NCI-H1105 treated with DMSO at 0.1 percent for 48 hours (cell line): ENCODE measurements at regions not wholly inside any gene's neighbourhood (a gene's known extent, or its start where the extent isn't known, plus 50 kb on each side); places are given as distances from the start of the nearest gene placed in this dataset.
"Not testable (repeated sequence)": the region's sequence is repeated elsewhere in the genome, so short reads cannot be mapped to it uniquely, and the experiment has no call there.

Experiments used
- DNase-seq: peaks from one replicate; lab custom pipeline; 2025; lab: John Stamatoyannopoulos, UW

DNA sequence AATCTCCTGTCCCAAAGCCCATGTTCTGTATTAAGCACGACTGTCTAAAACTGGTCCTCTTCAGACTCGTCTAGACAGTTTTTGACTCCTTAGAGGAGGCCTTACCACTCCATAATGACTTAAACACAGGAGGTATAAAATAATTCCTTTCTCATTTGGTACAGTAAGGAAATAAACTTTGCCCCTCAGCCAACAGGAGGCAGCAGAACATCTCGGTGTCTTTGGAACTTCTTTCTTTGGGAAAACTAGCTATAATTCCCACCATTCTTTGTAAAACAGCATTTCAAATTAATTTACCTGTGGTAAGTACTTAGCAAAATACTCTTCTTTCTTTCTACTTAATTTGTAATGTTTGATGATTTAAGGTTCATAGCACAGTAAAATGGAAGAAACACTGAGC is 292.7 kb upstream of the G2E3 start:
- DNase-seq = no peak

DNA sequence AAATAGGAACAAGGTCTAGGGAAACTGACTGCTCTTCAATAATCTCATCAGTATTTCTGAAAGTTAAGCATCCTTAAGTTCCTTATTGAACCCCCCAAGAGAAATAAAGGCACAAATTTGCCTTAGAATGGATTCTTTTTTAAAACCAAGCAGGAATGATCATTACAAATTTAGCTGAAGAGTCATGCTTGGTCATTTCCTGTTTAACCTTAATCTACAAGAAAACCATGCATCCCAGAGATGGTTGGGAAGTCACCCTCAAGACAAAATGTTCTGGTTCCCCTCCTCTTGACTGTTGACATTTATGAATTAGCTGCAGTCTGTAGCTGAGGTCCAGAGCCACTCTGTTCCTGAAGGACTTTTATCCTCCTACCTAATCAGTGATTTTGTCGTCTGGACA is 291.8 kb upstream of the G2E3 start:
- no peak for DNase-seq

DNA sequence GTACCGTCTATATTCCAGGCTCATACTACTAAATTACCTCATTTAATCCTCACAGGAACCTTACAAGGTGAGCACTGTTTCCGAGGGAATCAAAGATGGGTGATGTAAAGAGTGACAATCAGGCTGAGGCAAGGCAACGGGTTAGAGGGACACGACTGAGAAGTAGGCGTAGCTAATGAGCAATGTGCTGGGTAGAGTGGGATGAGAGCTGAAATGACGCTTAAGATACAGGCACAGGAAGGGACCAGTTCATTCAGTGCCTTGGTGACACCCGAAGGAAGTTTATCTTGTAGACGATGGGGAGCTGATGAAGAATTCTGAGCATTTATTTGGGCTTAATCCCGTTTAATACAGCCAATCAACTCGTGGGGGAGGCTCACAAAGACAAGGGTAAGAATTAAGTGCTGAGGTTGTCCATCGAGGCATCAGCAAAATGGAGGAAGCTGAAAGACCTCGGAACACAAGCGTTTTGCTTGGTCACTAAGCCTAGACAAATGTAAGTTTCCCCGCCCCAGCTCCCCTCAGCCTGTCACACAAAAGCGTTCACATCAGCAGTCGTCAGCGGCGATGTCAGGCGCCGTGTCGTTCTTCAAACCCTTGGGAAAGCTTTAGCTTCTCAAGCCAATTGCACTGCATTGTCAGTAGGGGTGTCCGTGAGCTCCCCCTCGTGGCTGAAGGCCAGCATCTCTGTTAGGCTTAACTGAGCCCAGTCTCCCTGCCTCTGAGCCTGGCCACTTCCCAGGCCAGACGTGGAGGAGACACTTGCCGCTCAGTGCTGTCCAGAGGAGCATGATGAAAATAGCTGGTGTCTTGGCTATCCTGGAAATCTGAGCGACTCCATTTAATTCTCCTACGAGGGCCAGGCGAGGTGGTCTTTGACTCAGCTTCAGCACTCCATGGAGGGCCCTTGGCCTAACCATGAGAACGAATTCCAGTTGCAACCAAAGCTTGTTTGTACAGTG is 288.5 kb upstream of the G2E3 start:
- DNase-seq = peak; percentile 90

DNA sequence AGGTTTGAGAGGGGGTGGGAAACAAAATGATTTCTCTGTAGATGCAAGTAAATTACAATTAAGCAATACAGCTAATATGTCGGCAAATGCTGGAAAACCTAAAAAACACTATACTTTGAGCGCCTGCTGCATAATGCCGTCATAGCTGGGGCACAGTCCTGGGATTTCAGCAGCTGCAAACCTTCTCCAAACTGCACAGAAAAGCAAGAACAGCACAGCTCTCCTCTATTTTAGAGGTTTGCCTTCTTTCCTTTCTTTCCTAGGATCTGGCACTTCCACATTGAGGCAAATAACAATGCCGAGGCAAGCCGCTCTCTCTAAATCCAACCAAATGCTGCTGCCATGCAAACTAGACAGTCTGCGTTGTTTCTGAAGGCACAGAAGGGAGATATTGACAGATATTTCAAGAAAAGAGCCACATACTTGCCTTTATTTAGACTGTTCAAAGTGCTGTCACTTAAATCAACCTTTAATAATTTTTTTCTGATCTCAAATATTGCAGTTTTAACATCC is 287.1 kb upstream of the G2E3 start:
- DNase-seq = no peak

DNA sequence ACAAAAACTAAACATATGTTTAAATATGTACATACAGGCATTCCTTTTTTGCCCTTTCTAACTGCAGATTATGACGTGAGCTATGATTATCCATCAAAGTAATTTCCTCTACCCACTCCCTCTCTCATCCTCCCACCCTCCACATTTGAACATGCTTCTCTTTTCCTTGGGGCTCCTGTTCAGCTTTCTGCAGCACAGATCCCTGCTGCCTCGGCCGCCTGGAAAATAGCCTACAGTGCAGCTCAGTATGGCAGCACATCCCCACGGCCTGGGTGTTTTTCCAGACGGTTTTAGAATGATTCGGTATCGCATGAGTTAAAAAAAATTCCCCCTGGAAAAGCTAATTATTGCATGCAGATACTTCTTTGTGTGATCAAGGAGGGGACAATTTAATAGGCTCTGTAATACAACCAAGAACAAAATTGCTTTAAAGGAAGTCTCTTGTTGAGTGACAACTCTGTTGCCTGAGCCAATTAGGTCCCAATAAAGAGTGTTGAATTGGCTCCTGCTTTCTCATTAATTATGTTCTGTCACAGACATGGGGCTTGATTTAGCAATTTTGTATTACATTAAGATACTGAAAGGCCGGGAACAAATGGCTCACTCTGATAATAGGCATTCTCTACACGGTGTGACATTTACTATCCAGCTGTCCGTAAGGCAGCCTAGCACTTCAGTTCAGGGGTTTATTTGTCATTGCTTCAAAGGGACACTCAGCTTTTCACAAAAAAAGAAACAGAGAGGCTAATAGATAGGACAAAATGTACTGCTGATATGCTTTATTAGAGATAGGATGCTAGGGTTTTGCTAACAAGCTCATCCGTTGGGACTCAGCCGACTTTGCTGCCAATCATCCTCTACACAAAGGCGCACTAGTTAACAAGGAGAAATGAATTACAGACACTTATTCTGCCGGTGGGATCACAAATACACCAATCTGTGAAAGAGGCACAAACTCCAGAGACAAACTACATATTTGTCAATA is 285.8 kb upstream of the G2E3 start:
- peak; percentile 97 for DNase-seq

DNA sequence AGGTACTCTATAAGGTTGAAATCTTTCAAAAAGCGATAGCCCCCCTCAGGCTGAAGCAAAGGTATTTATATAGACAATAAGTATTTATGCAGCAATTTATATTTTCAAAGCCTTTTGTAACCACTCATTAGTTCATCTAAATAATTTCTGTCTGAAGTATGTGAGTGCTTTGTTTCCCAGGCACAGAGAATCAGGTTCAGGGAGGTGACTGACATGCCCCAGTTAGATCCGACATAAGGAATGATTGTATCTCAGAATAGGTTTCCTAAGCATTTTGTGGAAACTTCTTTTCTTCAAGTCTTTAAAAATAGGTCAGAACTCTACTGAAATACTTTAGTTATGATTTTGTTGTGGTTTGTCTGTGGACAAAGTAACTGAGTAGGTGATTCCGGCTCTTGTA is 283.4 kb upstream of the G2E3 start:
- no peak for DNase-seq

DNA sequence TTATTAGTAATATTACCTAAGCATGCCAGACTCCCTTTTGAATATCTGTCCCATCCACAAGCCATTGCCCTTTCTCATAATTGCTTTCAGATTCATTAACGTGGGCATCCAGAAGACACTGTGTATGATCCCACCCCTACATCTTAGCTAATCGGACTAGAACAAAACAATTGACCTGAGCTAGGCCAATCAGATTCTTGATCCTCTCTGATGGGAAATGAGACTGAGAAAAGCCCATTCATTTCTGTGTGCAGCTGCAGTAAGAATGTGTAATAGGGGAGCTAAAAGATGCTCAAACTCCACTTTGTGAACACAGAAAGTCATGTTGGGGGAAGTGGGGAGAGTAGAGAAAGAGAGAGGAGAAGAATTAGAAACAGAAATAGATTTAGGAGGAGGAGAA is 281.7 kb upstream of the G2E3 start:
- no peak for DNase-seq

DNA sequence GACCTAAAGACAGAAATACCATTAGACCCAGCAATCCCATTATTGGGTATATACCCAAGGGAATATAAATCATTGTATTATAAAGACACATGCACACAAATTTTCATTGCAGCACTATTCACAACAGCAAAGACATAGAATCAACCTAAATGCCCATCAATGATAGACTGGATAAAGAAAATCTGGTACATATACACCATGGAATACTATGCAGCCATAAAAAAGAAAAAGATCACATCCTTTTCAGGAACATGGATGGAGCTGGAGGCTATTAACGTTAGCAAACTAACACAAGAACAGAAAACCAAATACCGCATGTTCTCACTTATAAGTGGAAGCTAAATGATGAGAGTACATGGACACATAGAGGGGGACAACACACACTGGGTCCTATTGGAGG is 280.1 kb upstream of the G2E3 start:
- not testable (repeated sequence) for DNase-seq

DNA sequence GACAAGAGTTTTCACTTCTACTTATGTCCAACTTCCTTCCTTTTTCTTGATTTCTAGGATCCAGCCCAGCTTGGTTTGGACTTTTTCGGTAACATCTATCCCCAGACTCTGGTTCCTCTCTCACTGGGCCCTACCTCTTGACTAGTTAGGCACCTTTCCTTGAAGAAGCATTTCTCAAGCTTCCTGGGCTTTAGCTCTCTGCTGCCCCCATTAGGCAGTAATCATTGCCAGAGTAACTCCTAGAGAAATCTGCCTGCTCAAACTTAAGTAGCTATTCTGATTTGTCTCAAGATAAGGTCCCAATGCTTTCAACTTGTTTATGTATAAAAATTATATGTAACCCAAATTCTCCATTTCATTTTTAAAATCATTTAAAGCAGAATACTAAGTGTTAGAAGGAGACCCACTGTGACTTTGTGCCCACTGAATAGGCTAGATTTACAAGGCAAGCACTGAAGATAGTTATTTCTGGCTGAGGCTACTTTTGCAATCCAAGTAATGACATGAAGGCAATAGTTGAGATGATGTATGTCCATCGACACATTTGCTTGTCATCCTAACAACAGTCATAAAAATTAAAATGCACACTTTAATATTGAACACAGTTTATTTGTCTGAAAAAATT is 275.0 kb upstream of the G2E3 start:
- peak; percentile 27 for DNase-seq

DNA sequence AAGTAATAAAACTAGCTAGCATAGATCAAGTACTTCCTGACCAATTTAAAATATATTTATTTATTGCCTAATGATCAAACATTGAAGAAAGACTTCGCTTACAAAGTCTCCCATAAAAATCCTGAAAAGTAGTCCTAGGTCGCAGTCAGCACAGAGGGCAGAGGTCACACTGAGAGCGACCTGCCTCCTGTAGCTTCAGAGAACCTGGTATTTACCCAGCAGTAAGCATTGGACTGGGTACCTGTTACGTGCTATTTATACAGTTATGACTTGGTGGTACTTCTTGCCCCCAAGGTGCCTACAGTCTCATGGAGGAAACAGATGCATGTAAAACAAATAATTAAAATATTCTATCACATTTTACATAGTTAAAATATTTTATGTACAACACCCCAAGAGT is 274.1 kb upstream of the G2E3 start:
- no peak for DNase-seq

DNA sequence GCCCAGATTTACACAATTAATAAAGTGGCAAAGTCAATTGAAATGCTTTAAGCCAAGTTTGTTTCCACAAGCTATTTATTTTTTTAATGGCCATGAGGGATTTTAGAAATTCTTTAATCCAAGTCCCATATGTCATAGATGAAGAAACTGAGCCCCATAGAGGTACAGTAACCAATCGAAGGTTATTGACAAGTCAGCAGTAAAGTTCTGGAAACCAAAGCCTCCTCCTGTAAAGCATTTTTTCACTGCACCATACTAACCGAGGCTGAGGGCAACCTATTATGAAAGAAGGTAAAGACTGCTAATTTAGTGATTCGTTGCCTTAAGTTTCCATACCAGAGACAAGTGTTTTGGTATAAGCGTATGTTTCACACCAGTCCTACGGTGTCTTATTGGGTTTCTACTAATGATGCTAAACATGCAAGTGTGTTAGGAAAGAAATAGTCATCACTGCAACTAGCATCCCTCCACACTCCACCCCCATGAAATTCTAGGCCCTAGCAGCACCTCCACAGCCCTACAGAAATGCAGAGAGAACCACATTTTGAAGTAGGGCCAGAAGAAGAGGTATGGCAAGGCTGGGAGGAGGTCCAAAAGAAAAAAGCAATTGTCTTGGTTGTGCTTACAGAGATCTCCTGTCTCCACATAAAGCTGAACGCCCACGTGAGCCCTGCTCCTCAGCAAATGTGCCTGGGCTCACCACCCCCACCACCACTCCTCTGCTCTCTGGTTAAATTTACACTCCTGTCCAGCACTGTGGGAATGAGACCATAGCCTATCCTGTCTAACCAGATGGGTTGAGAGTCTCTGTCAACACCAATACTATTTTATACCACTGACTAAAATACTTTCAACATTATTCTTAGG is 271.1 kb upstream of the G2E3 start:
- DNase-seq = no peak

DNA sequence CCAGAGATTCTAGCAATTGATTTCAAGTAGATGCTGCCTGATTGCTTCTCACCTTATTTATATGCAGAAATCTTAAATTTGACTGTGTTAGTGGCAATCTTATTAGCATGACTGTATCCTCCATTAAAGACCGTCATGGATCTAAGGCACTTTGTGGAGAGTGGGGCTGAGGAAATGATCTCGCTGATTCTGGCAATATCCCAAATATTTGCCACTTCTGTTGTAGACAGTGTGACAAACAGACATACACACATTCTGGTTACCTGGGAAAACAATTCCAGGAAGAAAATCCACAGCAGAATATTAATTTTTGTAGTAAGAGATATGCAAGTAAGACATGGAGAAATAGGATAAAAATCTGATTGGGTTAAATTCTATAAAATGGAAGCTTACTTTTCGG is 269.0 kb upstream of the G2E3 start:
- peak; percentile 20 for DNase-seq

DNA sequence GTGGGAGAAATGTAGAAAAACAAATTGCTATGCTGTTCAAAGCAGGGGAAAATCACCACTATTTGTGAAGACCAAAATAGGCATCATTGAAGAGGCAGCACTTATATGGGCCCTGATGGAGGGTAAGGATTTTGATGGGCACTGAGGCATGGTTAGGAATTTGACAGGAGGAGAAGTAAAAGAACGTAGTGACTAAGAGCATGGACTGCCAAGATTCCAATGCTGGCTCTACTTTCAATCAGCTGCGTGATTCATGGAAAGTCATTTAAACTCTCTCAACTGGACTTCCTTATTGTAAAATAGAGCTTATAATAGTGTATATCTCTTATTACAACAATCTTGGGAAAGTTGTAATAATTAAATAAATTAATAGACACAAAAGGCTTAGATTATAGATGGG is 267.7 kb upstream of the G2E3 start:
- DNase-seq = no peak

DNA sequence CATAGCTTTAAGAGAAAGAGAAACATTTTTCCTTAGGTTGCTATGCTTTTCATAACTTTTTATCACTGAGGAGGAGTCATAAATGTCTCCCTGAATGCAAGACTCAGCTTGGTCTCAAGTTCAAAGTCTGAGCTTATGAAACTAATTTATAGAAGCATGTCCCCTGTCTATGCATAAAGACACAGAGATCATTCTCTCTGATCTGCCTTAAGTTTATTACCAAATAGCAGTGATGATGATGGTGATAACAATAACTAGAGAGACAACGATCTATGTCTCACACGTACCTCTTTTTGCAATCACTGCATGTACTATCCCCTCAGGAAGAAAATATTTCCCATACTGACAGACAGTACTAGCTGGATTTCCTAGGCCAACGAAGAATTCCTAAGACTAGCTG is 266.4 kb upstream of the G2E3 start:
- DNase-seq = no peak

DNA sequence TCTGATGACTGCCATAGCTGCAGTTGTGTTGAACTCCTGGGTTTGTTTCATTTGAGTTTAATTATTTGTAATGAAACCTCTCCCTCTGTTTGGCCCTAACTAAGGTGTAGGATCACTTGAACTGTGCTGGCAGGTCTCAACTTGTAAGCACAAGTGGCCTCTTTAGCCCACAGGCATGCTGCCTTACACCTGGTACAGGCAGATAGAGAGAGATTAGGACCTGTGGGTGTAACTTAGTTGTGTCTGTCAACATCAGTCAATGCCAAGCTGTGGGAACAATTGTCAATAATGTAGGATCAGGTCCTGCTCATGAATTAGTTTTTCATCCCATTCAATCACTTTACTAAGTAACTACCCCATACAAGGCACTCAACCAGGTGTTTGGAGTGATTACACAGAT is 263.0 kb upstream of the G2E3 start:
- peak; percentile 97 for DNase-seq

DNA sequence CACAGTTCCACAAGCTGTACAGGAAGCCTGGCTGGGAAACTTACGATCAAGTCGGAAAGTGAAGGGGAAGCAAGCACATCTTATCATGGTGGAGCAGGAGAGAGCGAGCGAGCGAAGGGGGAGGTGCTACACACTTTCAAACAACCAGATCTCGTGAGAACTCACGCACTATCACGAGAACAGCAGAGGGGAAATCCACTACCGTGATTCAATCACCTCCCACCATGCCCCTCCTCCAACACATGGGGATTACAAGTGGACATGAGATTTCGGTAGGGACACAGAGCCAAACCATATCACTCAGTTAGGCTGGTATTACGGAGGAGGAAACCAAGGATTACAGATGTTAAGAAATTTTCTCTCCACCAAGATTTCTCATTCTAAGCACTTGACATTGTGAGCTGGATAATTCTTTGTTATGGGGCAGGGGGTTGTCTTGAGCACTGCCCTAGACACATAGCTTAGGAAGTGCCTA is 262.0 kb upstream of the G2E3 start:
- no peak for DNase-seq

DNA sequence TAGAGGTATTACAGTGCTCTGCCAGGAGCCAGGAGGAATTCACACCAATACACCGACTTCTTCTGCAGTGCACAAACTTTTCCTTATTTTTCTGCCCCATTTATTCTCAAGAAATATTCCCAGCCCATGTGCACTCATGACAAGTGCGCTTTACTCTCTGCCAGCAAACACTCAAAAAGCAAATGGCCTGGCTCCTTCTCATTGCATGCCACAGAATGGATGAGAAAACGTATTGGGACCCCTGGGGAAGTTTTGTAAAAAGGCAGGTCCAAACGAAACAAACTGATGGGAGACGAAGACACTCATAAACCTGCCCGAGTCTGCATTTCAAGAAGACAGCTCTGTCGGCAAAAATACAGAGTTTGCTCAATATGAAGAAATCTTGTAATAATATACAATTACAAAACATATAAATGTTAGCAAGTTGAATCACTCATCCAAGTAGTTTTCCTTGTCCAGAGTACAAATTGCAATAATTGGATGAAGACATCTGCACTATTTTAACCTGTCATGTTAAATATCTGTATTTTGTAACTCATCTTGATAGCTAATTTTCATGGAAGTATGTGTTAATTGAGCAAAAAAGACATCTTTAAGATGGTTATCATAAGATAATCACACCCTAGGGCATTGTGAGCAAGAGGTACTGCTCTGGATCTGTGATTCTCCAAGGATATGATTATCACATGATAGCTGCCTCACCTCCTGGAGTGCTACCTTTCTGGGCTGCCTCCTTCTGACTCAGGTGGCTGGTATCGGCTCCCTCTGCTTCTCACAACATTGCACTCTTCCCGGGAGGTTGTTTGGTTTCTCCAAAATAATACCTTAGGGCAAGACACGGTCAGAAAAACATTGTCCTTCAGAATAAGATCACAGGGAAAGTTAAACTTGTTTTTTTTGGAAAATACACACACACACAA is 260.8 kb upstream of the G2E3 start:
- no peak for DNase-seq

DNA sequence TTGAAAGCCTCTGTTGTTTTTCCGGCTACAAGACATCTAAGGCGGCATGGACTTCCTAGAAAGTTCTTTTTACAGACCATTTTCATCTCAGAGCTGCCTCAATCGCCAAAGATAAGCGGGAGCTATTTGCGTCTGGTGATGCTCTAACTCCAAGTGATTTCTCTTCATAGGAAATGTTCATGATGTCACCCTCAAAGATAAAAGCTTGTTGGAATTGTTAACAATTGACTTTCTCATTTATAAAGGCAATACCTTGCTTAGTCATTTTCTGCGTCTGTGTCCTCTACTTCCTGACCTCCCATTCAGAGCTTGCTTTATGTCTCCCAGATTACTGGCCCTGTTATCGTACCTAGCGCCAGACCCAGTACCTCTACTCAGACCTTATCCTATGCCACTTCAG is 259.0 kb upstream of the G2E3 start:
- DNase-seq = no peak

DNA sequence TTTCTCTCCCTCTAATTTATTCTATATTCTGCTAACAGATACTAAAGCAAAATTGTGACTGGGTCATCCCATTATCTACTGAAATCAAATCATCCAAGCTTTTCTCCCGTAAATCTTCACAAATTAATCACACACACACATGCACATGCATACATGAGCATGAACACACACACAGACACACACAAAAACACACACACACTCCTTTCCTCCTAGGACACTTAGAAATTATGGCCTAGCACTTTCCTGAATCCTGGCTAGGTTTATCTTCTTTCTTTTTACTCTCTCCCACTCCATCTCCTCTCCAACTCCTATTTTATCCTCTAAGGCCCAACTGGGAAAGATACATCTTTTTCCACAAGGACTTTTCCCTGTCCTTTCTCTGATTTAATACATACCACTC is 255.6 kb upstream of the G2E3 start:
- no peak for DNase-seq

DNA sequence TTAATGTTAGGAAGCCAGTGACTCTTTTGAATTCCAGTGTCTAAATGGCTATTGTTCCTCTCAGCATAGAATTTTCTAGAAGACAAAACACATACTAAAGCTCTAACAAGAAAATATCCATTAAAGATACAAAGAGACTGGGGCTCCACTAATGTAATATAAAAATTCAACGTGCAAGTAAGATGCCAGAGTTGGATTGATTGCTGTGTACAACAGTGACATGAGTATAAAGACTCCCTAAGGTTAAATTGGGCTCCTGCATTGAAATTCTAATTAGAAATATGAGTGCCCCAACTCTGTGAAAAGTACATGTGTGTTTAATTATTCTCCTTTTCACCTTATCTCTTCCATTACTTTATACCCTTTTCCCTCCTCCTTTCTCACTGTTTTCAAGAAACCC is 253.6 kb upstream of the G2E3 start:
- DNase-seq = no peak
